ENCODE measurements at regions not wholly inside any gene's neighbourhood (a gene's known extent, or its start where the extent isn't known, plus 50 kb on each side); places are given as distances from the start of the nearest gene placed in this dataset.
A peak's percentile ranks its signal among the peaks of the same experiment; 100 is the strongest.
"Not testable (repeated sequence)": the region's sequence is repeated elsewhere in the genome, so short reads cannot be mapped to it uniquely, and the experiment has no call there.

GRCh38 chr2:82796132-82796531 lies 1662.9 kb downstream of the SUCLG1 start:
- no peak for DNase-seq

DNA sequence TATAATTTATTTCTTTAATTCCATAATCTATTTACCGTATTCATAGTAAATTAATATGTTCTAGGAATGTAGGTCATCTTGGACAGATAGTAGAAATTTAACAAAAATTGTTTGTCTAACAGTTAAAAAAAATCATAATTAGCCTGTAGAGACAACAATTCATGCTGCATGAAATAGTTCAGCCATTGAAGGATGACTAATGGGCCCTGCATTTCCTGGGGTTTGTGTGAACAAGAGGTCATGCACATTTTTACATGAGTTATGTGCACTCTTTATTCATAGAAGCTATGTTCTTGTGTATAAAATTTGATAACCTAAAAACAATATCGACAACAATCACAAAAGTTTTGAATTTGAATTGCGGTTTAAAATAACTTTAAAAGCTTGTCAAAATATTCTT lies 1663.6 kb downstream of the SUCLG1 start:
- DNase-seq, result no peak

DNA sequence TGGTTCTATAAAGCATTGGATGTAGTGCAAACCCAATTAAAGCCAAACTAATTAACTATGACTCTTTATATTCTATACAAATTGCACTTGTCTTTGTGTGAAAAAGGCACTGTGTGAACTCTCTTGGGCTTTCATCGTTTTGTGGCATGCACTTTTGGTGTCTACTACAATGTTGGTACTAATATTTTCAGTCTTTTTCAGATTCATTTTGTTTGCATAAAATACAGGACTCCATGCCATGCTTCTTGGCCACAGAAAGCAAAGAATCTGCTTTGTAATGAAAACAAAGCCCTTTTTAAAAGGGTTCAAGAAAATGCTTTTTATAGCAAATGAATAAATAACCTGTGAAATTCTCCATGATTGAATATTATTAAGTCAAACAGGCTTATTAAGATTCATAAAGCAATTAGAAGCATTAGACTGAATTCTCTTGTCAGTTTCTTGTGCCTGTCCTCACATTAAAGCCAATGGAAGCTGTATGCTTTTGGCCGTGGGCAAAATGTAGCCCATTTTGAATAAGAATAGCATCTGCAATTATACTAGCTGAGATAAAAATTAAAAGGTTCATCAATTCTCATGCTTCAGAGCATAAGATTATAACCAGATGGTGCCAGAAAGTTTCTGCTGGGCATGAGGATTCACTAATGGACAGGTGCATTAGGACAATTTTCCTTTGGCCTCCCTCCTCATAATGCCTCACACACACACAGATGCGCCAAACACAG lies 1665.2 kb downstream of the SUCLG1 start:
- no peak for DNase-seq

DNA sequence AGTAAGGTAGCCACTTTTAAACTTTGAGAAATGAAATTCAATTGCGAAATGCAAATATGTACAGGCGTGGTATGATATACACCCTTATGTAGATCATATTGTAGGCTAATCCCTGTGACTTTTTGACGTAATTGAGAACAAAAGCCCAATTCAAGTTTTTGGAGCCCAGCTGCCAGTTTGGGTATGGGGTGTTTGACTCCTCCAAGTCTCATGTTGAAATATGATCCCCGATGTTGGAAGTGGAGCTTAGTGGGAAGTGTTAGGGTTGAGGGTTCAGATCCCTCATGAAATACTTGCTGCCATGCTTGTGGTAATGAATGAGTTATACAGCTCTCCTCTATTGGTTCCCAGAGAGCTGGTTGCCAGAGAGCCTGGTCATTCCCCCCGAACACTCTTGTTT lies 1666.8 kb downstream of the SUCLG1 start:
- DNase-seq, result no peak

GRCh38 chr2:82790206-82791021 lies 1668.7 kb downstream of the SUCLG1 start:
- DNase-seq, result peak; percentile 45

DNA sequence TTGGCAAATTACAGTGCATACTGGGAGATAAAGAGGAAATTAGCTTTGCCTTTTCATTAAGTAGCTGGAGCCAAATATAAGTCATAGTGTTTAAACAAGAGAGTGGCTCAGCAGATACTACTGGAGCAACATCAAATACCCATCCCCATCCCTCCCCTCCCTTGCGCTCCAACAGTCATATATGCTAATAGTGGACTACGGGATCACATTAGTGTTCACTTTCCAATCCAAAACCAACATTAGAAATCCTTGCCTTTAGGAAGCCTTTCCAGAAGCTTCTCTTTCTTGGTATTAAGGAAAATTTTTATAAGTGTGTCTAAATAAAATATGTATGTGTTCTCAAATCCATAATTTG lies 1669.3 kb downstream of the SUCLG1 start:
- DNase-seq, result peak; percentile 15

DNA sequence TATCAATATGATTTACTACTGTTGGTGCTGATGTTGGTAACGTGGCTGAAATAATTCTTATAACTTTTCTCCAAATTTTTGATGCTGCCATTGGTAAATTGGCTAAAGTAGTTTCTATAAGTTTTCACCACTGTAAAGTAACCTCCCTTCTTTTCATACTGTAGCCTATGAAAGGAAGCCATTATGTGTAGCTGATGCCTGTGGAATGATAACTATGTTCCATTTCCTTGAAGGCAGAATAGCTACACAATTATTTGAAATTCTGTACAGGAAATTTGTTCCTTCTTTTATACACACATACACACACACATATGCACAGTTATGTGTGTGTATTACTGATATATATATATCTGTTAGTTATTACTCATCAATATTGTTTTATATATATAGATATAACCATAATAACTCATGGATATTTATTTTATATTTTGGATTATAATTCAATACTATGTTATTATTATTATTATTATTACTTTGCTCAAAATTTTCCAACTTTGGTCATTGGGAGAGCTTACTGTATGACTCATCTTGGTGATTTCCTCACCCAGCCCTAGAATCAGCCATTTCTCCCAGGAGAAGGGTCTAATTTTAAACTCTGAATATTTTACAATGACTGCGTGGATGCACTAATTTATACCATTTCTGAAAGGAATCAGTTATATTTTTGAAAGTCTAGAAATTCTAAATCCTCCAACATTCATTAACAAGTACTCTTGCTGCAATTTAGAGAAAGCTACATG lies 1677.7 kb downstream of the SUCLG1 start:
- DNase-seq, result no peak

DNA sequence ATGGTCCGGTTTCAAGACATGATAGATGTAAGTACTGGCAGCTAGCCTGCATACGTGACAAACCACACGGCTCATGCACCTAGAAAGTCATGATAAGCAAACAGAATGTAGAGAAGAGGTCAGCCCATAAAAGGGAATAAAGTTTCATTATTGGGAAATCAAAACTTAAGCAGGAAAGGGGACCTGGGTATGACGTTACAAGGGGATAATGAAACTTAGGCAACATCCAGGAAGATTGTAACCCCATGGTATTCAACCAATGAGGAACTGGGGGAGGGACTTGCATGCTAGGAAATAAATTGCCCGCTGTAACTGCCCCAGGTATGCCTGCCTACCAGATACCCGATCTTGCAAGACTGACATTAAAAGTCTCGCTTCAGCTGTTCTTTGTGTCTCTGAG lies 1679.0 kb downstream of the SUCLG1 start:
- DNase-seq, result no peak

GRCh38 chr2:82752396-82752795 lies 1706.7 kb downstream of the SUCLG1 start:
- no peak for DNase-seq

DNA sequence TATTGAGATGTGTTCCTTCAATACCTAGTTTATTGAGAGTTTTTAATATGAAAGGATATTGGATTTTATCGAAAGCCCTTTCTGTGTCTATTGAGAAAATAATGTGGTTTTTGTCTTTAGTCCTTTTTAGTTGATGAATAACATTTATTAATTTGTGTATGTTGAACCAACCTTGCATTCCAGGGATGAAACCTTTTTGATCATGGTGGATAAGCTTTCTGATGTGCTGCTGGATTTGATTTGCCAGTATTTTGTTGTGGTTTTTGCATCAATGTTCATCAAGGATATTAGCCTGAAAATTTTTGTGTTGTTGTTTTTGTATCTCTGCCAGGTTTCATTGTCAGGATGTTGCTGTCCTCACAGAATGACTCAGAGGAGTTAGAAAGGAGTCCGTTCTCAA lies 1710.4 kb downstream of the SUCLG1 start:
- no peak for DNase-seq

GRCh38 chr2:82740527-82740926 lies 1718.6 kb downstream of the SUCLG1 start:
- no peak for DNase-seq

DNA sequence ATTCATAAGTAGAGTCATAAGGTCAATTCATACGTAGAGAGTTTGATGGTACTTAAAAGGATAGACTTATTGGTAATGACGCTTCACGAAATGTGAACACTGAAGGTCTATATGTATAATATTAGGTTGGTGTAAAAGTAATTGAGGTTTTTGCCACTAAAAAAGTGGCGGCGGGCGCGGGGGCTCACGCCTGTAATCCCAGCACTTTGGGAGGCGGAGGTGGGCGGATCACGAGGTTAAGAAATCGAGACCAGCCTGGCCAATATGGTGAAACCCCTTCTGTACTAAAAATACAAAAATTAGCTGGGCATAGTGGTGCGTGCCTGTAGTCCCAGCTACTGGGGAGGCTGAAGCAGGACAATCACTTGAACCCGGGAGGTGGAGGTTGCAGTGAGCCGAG lies 1721.1 kb downstream of the SUCLG1 start:
- DNase-seq, result not testable (repeated sequence)

DNA sequence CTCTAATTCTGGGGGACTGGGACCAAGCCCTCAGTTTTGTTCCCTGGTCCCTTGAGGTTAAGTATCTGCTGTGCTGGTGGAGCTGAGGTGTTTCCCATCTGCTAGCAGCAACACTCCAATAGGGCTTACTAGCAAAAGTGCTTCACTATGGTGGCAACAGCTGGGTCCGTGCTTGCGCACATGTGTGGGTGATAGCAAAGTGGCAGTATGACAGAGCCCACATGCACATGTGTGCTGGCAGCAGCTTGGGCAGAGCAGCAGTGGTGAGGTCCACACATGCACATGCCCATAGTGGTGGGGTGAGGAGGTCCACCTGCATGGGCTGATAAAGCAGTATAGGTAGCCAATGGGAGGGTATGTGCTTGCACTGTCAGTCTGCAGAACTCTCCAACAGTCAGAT lies 1723.7 kb downstream of the SUCLG1 start:
- no peak for DNase-seq

DNA sequence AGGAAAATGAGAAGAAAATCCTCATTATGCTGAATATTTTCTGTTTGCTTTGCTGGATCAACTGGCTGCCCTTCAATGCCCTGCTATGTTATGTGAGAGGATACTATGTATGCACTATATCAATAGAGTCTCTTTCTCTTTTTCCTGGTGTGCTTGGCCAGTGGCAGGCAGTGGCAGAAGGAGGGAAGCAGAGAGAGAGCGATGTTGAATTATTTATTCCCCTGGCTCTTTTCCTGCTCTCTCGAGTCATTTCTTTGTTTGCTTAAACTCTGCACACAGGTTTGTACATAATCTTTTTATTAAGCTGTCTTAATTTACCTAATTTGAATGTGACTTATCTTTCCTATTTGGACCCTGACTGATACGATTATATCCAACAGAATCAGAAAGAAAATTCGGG lies 1727.3 kb downstream of the SUCLG1 start:
- DNase-seq, result no peak

DNA sequence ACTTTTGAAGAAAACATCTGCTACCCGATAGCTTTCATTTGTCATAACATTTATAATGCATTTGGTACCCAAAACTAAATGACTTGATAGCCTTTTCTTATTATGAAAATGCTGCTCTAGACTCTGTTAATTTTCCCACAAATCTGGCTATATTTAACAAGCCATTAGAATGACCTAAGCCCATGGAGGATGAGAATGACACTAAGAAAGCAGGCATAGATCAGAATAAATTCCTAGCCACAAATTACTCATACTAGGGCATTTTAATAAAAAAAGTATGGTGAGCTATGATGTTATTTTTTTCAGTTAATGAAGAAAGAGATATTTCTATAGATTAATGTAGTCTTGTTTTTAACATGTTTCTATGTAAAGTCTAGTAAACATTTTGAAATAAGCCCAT lies 1728.3 kb downstream of the SUCLG1 start:
- no peak for DNase-seq

GRCh38 chr2:82728090-82728489 lies 1731.0 kb downstream of the SUCLG1 start:
- DNase-seq, result no peak

- DNase-seq, result no peak
Measured at GRCh38 chr2:82708681-82709080, 1750.4 kb downstream of the SUCLG1 start.

DNA sequence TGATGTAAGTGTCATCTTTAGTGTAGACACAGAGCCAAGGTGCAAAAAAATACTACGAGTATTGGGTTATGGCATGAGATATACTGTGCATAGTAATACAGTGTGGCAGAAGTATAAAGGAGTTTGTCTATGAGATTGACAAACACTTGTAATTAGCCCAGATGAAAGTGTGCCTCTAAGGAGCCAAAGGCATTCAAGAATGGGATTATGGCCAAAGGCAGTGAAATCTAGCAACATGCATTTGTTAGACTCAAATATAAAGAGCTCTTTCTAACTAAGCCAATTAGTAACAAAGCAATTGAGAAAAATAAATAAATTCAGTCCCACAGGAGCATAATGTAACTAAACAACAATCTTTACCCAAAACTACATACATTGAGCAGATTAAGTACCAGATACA lies 1761.8 kb downstream of the SUCLG1 start:
- no peak for DNase-seq

- DNase-seq, result no peak
Measured at GRCh38 chr2:82694431-82694830, 1764.6 kb downstream of the SUCLG1 start.

GRCh38 chr2:82690757-82691411 lies 1768.2 kb downstream of the SUCLG1 start:
- DNase-seq, result peak; percentile 0

DNA sequence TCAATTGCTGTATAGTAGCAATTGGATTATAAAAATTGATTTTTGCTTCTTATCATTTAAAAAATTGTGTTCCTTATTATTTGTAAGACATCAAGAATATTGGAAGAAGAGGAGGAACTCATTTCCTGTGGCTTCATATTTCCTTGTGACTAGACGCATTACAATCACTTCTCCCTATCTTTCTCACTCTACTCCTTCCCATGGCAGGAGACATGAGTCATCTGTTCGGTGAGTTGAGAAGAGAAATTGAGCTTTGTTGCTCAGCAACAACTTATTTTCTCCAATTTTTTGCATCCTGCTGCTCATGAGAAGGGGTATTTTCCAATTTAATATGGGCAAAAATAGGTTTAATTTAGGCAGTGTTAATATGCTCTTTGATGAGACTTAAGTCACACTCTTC lies 1783.9 kb downstream of the SUCLG1 start:
- DNase-seq, result no peak

DNA sequence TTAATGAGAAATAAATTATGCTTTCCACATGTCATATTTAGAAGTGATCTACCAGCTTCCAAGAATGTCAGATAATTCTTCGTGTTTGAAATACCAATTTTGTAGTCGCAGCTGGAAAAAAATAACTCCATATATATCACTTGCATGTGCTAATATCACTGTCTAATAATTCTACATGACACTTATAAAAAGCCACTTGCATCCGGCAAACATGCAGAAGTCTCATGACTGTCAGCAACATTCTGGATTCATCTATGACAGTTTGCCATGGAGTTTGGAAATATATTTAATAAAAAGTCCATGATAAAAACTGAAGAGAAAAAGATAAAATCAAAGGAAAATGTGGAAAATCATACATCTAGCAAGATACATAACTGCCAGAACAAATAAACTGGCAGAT lies 1784.4 kb downstream of the SUCLG1 start:
- no peak for DNase-seq

- no peak for DNase-seq
Measured at GRCh38 chr2:82667491-82667890, 1791.6 kb downstream of the SUCLG1 start.

Data from left kidney (tissue), 1 donor.